Ammon's horn (tissue), 1 donor: ENCODE measurements at regions not wholly inside any gene's neighbourhood (a gene's known extent, or its start where the extent isn't known, plus 50 kb on each side); places are given as distances from the start of the nearest gene placed in this dataset.
"Not testable (repeated sequence)": the region's sequence is repeated elsewhere in the genome, so short reads cannot be mapped to it uniquely, and the experiment has no call there.

Source experiments
- DNase-seq: peaks from one replicate; pipeline ENCODE4 v3.0.0-alpha.2; 2016; ENCODE audit warnings: low spot score

- DNase-seq = no peak
These were observed 64.3 kb downstream of the SMIM38 start for GRCh38 chr11:69219991-69220390.

- peak; percentile 12 for DNase-seq
These were observed 64.9 kb downstream of the SMIM38 start for GRCh38 chr11:69220561-69221051.

- DNase-seq = no peak
These were observed 65.4 kb downstream of the SMIM38 start for GRCh38 chr11:69221086-69221485.

- DNase-seq = not testable (repeated sequence)
These were observed 65.9 kb downstream of the SMIM38 start for GRCh38 chr11:69221636-69222035.

- no peak for DNase-seq
These were observed 66.7 kb upstream of the MYEOV start for GRCh38 chr11:69227271-69227670.

- no peak for DNase-seq
These were observed 64.4 kb upstream of the MYEOV start for GRCh38 chr11:69229511-69229910.

- DNase-seq = no peak
These were observed 63.0 kb upstream of the MYEOV start for GRCh38 chr11:69230856-69231425.

- DNase-seq = no peak
These were observed 62.4 kb upstream of the MYEOV start for GRCh38 chr11:69231466-69232018.

- no peak for DNase-seq
These were observed 60.9 kb upstream of the MYEOV start for GRCh38 chr11:69232821-69233743.

- DNase-seq = no peak
These were observed 60.0 kb upstream of the MYEOV start for GRCh38 chr11:69233744-69234570.

- no peak for DNase-seq
These were observed 58.9 kb upstream of the MYEOV start for GRCh38 chr11:69234740-69235710.

GRCh38 chr11:69238573-69239351, 55.2 kb upstream of the MYEOV start:
- DNase-seq = no peak

- no peak for DNase-seq
These were observed 54.3 kb upstream of the MYEOV start for GRCh38 chr11:69239641-69240040.

- DNase-seq = no peak
These were observed 53.5 kb upstream of the MYEOV start for GRCh38 chr11:69240332-69241074.

- no peak for DNase-seq
These were observed 52.7 kb upstream of the MYEOV start for GRCh38 chr11:69241075-69241740.

- no peak for DNase-seq
These were observed 52.1 kb upstream of the MYEOV start for GRCh38 chr11:69241844-69242243.

GRCh38 chr11:69242266-69242920, 51.6 kb upstream of the MYEOV start:
- no peak for DNase-seq

- DNase-seq = no peak
These were observed 50.3 kb upstream of the MYEOV start for GRCh38 chr11:69243496-69244200.
